ENCODE measurements at regions not wholly inside any gene's neighbourhood (a gene's known extent, or its start where the extent isn't known, plus 50 kb on each side); places are given as distances from the start of the nearest gene placed in this dataset.

GRCh38 chr1:84759756-84760155 lies 69.5 kb upstream of the SSX2IP start:
- no peak for DNase-seq

- peak in 1 of 2 donors; percentile 5 for DNase-seq
Observed at GRCh38 chr1:84758968-84759491, 68.8 kb upstream of the SSX2IP start.

GRCh38 chr1:84758476-84758875 lies 68.2 kb upstream of the SSX2IP start:
- DNase-seq = no peak

GRCh38 chr1:84757301-84757700 lies 67.0 kb upstream of the SSX2IP start:
- no peak for DNase-seq

GRCh38 chr1:84756455-84757082 lies 66.3 kb upstream of the SSX2IP start:
- DNase-seq = no peak

GRCh38 chr1:84756001-84756400 lies 65.7 kb upstream of the SSX2IP start:
- no peak for DNase-seq

- DNase-seq = no peak
Observed at GRCh38 chr1:84755216-84755615, 65.0 kb upstream of the SSX2IP start.

GRCh38 chr1:84754386-84754703 lies 64.1 kb upstream of the SSX2IP start:
- no peak for DNase-seq

GRCh38 chr1:84753516-84754385 lies 63.5 kb upstream of the SSX2IP start:
- DNase-seq = peak; percentile 26 to 45

- no peak for DNase-seq
Observed at GRCh38 chr1:84750110-84750730, 60.0 kb upstream of the SSX2IP start.

- no peak for DNase-seq
Observed at GRCh38 chr1:84749427-84749826, 59.2 kb upstream of the SSX2IP start.

- DNase-seq = no peak
Observed at GRCh38 chr1:84748364-84748763, 58.1 kb upstream of the SSX2IP start.

GRCh38 chr1:84745857-84746256 lies 55.6 kb upstream of the SSX2IP start:
- DNase-seq = no peak

- no peak for DNase-seq
Observed at GRCh38 chr1:84743896-84744295, 53.6 kb upstream of the SSX2IP start.

- no peak for DNase-seq
Observed at GRCh38 chr1:84742653-84743052, 52.4 kb upstream of the SSX2IP start.

- DNase-seq = no peak
Observed at GRCh38 chr1:84740050-84740714, 49.9 kb upstream of the SSX2IP start.
